ENCODE measurements at regions not wholly inside any gene's neighbourhood (a gene's known extent, or its start where the extent isn't known, plus 50 kb on each side); places are given as distances from the start of the nearest gene placed in this dataset.

DNA sequence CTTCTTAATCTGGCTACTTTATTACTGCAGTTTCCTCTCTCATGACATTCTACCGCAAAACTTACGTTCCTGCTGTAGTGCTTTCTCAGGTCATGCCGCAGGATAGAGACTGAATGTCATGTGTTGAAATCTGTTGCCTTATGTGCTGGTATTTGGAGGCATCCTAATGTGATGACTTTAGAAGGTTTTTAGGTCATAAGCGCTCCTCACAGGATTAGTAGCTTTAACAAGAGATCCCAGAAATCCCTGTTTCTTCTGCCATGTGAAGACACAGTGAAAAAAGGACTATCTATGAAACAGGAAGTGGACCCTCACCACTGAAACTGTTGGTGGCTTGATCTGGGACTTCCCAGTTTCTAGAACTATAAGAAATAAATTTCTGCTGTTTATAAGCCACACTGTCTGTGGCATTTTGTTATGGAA lies 209.3 kb downstream of the LACC1 start:
- TF ChIP-seq POLR2A (IDR thresholded peaks at IDR 0.05) (no peak), POLR2AphosphoS5 (IDR thresholded peaks at IDR 0.05) (no peak), EP300 (IDR thresholded peaks at IDR 0.05) (no peak)
- TF ChIP-seq, protein P1, sequence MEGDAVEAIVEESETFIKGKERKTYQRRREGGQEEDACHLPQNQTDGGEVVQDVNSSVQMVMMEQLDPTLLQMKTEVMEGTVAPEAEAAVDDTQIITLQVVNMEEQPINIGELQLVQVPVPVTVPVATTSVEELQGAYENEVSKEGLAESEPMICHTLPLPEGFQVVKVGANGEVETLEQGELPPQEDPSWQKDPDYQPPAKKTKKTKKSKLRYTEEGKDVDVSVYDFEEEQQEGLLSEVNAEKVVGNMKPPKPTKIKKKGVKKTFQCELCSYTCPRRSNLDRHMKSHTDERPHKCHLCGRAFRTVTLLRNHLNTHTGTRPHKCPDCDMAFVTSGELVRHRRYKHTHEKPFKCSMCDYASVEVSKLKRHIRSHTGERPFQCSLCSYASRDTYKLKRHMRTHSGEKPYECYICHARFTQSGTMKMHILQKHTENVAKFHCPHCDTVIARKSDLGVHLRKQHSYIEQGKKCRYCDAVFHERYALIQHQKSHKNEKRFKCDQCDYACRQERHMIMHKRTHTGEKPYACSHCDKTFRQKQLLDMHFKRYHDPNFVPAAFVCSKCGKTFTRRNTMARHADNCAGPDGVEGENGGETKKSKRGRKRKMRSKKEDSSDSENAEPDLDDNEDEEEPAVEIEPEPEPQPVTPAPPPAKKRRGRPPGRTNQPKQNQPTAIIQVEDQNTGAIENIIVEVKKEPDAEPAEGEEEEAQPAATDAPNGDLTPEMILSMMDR (IDR thresholded peaks at IDR 0.05), result no peak
- WGBS, result 76% methylated on average over 4 of the region's 4 CpGs

DNA sequence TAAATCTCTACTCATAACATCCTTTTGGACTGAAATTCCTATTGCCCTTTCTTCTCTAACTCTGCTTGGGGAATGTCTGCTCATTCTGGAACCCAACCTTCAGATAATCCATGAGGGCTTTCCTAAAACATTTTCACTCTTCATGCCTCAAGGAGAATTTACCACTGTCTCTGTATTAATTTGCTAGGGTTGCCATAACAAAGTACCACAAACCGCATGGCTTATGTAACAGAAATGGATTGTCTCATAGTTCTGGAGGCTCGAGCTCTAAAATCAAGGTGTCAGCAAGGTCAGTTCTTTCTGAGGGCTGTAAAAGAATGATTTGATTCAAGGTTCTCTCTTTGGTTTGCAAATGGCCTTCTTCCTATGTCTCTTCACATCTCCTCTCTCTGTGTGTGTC lies 209.7 kb downstream of the LACC1 start:
- no peak for DNase-seq (ENCODE audit: low spot score in 2 of 2)
- Histone ChIP-seq H3K9me3 (no peaks in the 10 kb centered on the region), H3K36me3 (no peaks in the 10 kb centered on the region), H3K4me3 (no peak overlapping the region), H3K27ac (no peak overlapping the region), H3K4me1 (no peaks in the 10 kb centered on the region), H3K27me3 (no peaks in the 10 kb centered on the region)
- TF ChIP-seq, protein P1 (IDR thresholded peaks at IDR 0.05), result no peak
- no peak for TF ChIP-seq POLR2AphosphoS5 (IDR thresholded peaks at IDR 0.05)
- TF ChIP-seq EP300 (IDR thresholded peaks at IDR 0.05), result no peak
- TF ChIP-seq POLR2A (IDR thresholded peaks at IDR 0.05), result no peak
- WGBS, result 79% methylated on average over 2 of the region's 2 CpGs

More for the DNA sequence above, 209.3 kb downstream of the LACC1 start:
- H3K27ac ChIP-seq, result no peak overlapping the region
- H3K9me3 ChIP-seq, result no peaks in the 10 kb centered on the region
- H3K4me1 ChIP-seq, result no peaks in the 10 kb centered on the region
- no peak for DNase-seq (ENCODE audit: low spot score in 2 of 2)
- H3K27me3 ChIP-seq, result no peaks in the 10 kb centered on the region
- H3K4me3 ChIP-seq, result no peak overlapping the region
- no peaks in the 10 kb centered on the region for H3K36me3 ChIP-seq

DNA sequence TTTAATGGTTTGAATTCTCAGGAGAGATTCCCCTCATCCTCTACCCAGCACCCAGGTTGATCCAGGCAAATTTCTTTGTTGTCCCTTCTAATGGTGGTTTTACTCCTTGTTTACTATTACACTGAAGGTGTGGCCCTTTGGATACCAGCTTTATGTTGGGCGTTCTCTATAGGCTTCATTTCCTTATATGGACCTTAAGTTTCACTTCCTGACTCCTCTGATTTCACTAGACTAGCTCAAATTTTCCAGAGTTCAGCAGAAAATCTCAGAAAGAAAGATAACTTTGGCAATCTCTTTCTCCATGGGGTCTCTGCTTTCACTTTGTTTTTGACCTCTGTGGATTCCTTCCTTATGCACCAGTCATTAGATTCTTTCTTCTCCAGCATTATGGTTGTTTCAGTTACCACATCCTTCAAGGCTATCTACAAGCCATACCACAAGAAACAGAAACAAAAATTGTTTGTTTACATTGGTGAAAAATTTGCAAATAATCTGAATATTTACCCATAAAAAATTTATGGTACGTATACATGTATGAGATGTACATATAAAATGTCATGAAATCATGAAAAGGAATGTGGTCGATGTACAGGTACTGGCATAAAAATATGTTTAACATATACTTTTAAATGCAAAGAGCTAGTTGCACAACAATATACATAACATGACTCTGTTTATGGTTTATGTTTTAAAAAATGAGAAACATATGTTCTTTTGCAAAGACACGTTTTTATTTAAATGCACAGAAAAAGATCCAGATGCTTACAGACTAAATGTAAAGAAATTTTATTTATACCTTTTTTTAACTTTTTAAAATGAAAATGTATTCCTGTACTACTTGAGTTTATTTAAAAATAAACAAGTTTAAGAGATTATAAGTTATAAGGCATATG lies 212.6 kb downstream of the LACC1 start:
- H3K36me3 ChIP-seq, result no peaks in the 10 kb centered on the region
- H3K27ac ChIP-seq, result no peak overlapping the region
- no peaks in the 10 kb centered on the region for H3K9me3 ChIP-seq
- TF ChIP-seq POLR2AphosphoS5 (IDR thresholded peaks at IDR 0.05) (no peak), EP300 (IDR thresholded peaks at IDR 0.05) (no peak), POLR2A (IDR thresholded peaks at IDR 0.05) (no peak)
- TF ChIP-seq, protein P1 (IDR thresholded peaks at IDR 0.05), result no peak
- 79% methylated on average over 4 of the region's 4 CpGs for WGBS
- H3K27me3 ChIP-seq, result no peaks in the 10 kb centered on the region
- no peaks in the 10 kb centered on the region for H3K4me1 ChIP-seq
- DNase-seq (ENCODE audit: low spot score in 2 of 2), result no peak
- no peak overlapping the region for H3K4me3 ChIP-seq

DNA sequence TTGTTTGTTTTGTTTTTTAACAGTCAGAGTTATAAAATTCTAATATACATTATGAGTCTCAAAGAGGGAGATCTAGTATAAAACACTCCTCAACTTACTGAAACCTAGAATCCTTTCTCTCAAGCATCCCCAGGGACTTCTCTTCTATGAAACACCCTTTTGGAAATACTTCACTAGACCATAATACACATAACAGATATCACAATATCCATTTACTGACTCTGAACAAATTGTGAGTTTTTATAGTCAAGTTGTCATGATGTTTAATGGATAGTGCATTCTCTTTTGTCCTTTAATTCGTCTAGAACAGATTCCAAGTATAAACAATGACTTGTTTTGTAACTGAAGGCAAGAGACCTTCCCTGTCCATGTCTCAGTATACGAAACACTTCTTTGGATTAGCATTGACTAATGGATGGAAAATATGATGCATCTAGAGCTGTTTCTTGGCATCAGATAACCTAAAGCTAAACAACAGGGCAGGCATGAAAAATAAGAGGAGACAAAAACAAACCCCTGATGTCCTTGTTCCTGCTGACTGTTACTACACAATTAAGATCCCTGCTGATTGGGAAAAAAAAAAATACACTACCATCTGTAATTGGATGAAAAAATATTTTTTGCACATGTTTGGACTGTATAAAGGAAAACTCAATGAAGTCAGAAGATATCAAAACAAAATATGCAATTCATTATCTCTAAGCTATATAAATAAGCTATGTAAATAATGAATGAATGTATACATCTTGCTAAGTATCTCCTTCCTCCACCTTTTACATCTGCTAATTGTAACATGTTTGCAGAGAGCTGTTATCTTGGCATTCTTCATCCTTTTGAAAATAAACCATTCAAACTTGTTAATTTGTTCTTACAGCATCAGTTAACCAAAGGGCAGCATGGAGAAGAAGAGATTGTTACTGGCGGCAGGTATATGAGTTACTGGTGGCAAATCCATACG lies 214.2 kb downstream of the LACC1 start:
- TF ChIP-seq, protein P1 (IDR thresholded peaks at IDR 0.05), result no peak
- TF ChIP-seq POLR2A (IDR thresholded peaks at IDR 0.05), result no peak
- TF ChIP-seq POLR2AphosphoS5 (IDR thresholded peaks at IDR 0.05), result no peak
- no peak for TF ChIP-seq EP300 (IDR thresholded peaks at IDR 0.05)
- WGBS, result 48% methylated on average over 4 of the region's 4 CpGs
- no peaks in the 10 kb centered on the region for H3K4me1 ChIP-seq
- no peaks in the 10 kb centered on the region for H3K9me3 ChIP-seq
- no peak overlapping the region for H3K4me3 ChIP-seq
- no peak for DNase-seq (ENCODE audit: low spot score in 2 of 2)
- no peak overlapping the region for H3K27ac ChIP-seq
- no peaks in the 10 kb centered on the region for H3K36me3 ChIP-seq
- H3K27me3 ChIP-seq, result no peaks in the 10 kb centered on the region

DNA sequence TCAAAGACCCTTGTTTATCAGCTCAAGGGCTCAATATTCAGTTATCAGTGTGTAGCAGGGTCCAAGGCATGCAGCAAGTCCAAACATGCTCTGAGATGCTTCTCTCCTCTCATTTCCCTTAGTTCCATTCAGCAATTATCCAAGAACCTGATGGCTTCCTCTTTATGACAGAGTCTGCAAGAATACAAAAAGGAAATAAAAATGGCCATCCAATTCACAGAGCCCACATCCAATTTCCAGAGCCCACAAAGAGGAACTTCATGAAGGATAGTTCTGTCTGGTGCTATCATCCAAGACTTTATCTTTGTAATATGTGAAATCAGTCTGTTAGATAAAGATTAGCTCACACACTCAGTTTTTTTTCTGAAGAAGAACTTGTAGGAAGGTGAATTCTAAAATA lies 217.2 kb downstream of the LACC1 start:
- Histone ChIP-seq H3K36me3 (no peaks in the 10 kb centered on the region), H3K27me3 (no peaks in the 10 kb centered on the region), H3K4me1 (no peaks in the 10 kb centered on the region), H3K4me3 (no peak overlapping the region), H3K9me3 (peaks cover 6% of the 10 kb centered on the region), H3K27ac (no peak overlapping the region)
- TF ChIP-seq, protein P1 (IDR thresholded peaks at IDR 0.05), result no peak
- TF ChIP-seq EP300 (IDR thresholded peaks at IDR 0.05) (no peak), POLR2A (IDR thresholded peaks at IDR 0.05) (no peak), POLR2AphosphoS5 (IDR thresholded peaks at IDR 0.05) (no peak)
- DNase-seq (ENCODE audit: low spot score in 2 of 2), result no peak

All from suprapubic skin (tissue), 4 donors.